GM12878 (cell line): ENCODE measurements at regions not wholly inside any gene's neighbourhood (a gene's known extent, or its start where the extent isn't known, plus 50 kb on each side); places are given as distances from the start of the nearest gene placed in this dataset.

Experiments
- ATAC-seq: fragments of 200-7000 bp; cut with Tn5 transposase; 3 replicates; pipeline ENCODE4 v1.9.1; 2020; ENCODE audit warnings: mild to moderate bottlenecking, moderate library complexity
- BruUV-seq: library from RNA; stranded (reverse); fragments of 400-500 nt; replicated peaks from 2 replicates; lab custom pipeline; 2021; lab: Mats Ljungman, UMichigan
- CTCF ChIA-PET: fragments of 300-600 bp; sonication (Branson Sonifier 250); formaldehyde crosslinking; extraction: SDS; loops from one replicate; lab custom pipeline; 2021; ENCODE audit warnings: inconsistent platforms; lab: Yijun Ruan, JAX
- POLR2A ChIA-PET: fragments of 350-600 bp; formaldehyde crosslinking; extraction: SDS; loops from one replicate; lab custom pipeline; 2021; ENCODE audit warnings: inconsistent platforms; lab: Charles Lee
- RAD21 ChIA-PET: fragments of 300-600 bp; sonication (Branson Sonifier 250); formaldehyde crosslinking; loops from one replicate; lab custom pipeline; 2023; ENCODE audit warnings: antibody characterized with exemption; ENCODE audit not compliant: unreplicated experiment; lab: Charles Lee
- SMC1A ChIA-PET: fragments of 300-600 bp; sonication (Branson Sonifier 250); formaldehyde crosslinking; loops from one replicate; lab custom pipeline; 2023; ENCODE audit not compliant: unreplicated experiment, uncharacterized antibody; lab: Charles Lee
- DNase-seq: peaks from one replicate; pipeline ENCODE4 v3.0.0-alpha.2; 2011; ENCODE audit warnings: low read depth, low spot score
- FAIRE-seq: peaks from 3 replicates; lab custom pipeline; 2011; peaks lifted over from hg19 to GRCh38; lab: Jason Lieb, UNC
- H2AFZ ChIP-seq: 2 replicates; pipeline ENCODE4 v1.6.0; 2011; ENCODE audit warnings: low read depth, low read length, control low read depth; ENCODE audit not compliant: control insufficient read depth
- H3K27ac ChIP-seq: 2 replicates; pipeline ENCODE4 v1.5.1; 2011; ENCODE audit warnings: control low read depth; ENCODE audit not compliant: control insufficient read depth, insufficient read depth
- H3K27me3 ChIP-seq, 2 experiments: replicated peaks in 1 of 2; 2 replicates each; pipeline versions ENCODE4 v1.6.0 to v1.6.1; 2011; ENCODE audit warnings: low read length in 1 of 2; ENCODE audit not compliant: control insufficient read depth in 2 of 2, insufficient read depth in 2 of 2
- H3K36me3 ChIP-seq, 2 experiments: 2 replicates each; pipeline ENCODE4 v1.5.1; 2011; ENCODE audit warnings: low read length in 1 of 2; ENCODE audit not compliant: control insufficient read depth in 2 of 2, insufficient read depth in 2 of 2
- H3K4me1 ChIP-seq: 2 replicates; pipeline ENCODE4 v1.6.1; 2011; ENCODE audit warnings: mild to moderate bottlenecking, low read length, moderate library complexity, mixed read lengths; ENCODE audit not compliant: control insufficient read depth, insufficient read depth
- H3K4me2 ChIP-seq: 2 replicates; pipeline ENCODE4 v1.6.0; 2011; ENCODE audit warnings: control low read depth; ENCODE audit not compliant: control insufficient read depth, insufficient read depth
- H3K4me3 ChIP-seq: fragments of 200-600 bp; sonication (generic); 2 replicates; pipeline ENCODE4 v1.5.1; 2016
- H3K79me2 ChIP-seq: 2 replicates; pipeline ENCODE4 v1.6.0; 2011; ENCODE audit warnings: low read length; ENCODE audit not compliant: control insufficient read depth, insufficient read depth
- H3K9ac ChIP-seq: 2 replicates; pipeline ENCODE4 v1.8.0; 2011; ENCODE audit warnings: low read length, control low read depth, mixed read lengths; ENCODE audit not compliant: control insufficient read depth, insufficient read depth
- H3K9me3 ChIP-seq: replicated peaks from 3 replicates; pipeline ENCODE4 v1.5.1; 2011; ENCODE audit warnings: mild to moderate bottlenecking, low read length; ENCODE audit not compliant: control insufficient read depth, insufficient read depth
- H4K20me1 ChIP-seq: 2 replicates; pipeline ENCODE4 v1.6.0; 2011; ENCODE audit not compliant: control insufficient read depth, insufficient read depth
- BRCA1 ChIP-seq: IDR thresholded peaks from 2 replicates; pipeline ENCODE4 v1.6.1; 2011; ENCODE audit warnings: low read depth, low read length, improper control_type of control experiment
- CTCF ChIP-seq, 3 experiments: IDR thresholded peaks in 2 of 3; conservative IDR thresholded peaks in 1 of 3; 2 replicates each; pipeline ENCODE4 v1.5.1; 2011; ENCODE audit warnings: low read depth in 3 of 3, low read length in 3 of 3, mild to moderate bottlenecking in 3 of 3, control low read depth in 2 of 3, moderate library complexity in 2 of 3, inconsistent platforms in 1 of 3, mixed read lengths in 1 of 3; ENCODE audit not compliant: control insufficient read depth in 2 of 3, insufficient read depth in 1 of 3; ENCODE audit errors: extremely low read depth in 1 of 3
- HCFC1 ChIP-seq: fragments of 150-350 bp; IDR thresholded peaks from 2 replicates; pipeline ENCODE4 v1.6.1; 2014; ENCODE audit warnings: low read length
- MYB ChIP-seq: fragments of 150-350 bp; IDR thresholded peaks from 2 replicates; pipeline ENCODE4 v1.6.1; 2014; ENCODE audit warnings: mild to moderate bottlenecking, low read depth, low read length, borderline replicate concordance
- NFXL1 ChIP-seq: fragments of 450-650 bp; IDR thresholded peaks from 2 replicates; pipeline ENCODE4 v1.6.1; 2017; ENCODE audit warnings: antibody characterized with exemption, mild to moderate bottlenecking, borderline replicate concordance
- REST ChIP-seq: IDR thresholded peaks from 2 replicates; pipeline ENCODE4 v1.6.1; 2012; ENCODE audit warnings: mild to moderate bottlenecking, low read depth, low read length
- STAT3 ChIP-seq: IDR thresholded peaks from 2 replicates; pipeline ENCODE4 v1.6.1; 2011; ENCODE audit warnings: low read depth, low read length, improper control_type of control experiment
- SUPT20H ChIP-seq: IDR thresholded peaks from 2 replicates; pipeline ENCODE4 v1.6.1; 2011; ENCODE audit warnings: low read depth, mild to moderate bottlenecking, low read length, moderate library complexity, borderline replicate concordance; ENCODE audit not compliant: control insufficient read depth
- ZNF24 ChIP-seq: fragments of 450-650 bp; IDR thresholded peaks from 2 replicates; pipeline ENCODE4 v1.6.1; 2017; ENCODE audit warnings: antibody characterized with exemption, mild to moderate bottlenecking
- ZNF622 ChIP-seq: fragments of 450-650 bp; IDR thresholded peaks from 2 replicates; pipeline ENCODE4 v1.6.1; 2017; ENCODE audit warnings: mild to moderate bottlenecking, inconsistent platforms
- WGBS: methylation state at CpG from one replicate; pipeline ENCODE4 v1.1.6; 2016; ENCODE audit warnings: low lambda C conversion rate; ENCODE audit not compliant: insufficient replicate concordance, insufficient coverage; ENCODE audit errors: missing lambda C conversion rate; 5-methylcytosine and 5-hydroxymethylcytosine counted together
- in situ Hi-C: fragments of 300-500 bp; cut with MboI; formaldehyde crosslinking; loops from 9 replicates; pipeline ENCODE4 v1.14.3; 2018; ENCODE audit warnings: mixed read lengths
- intact Hi-C: fragments of 100-400 bp; cut with micrococcal nuclease; formaldehyde crosslinking; loops from one replicate; pipeline ENCODE4 v1.14.2; 2022; ENCODE audit not compliant: unreplicated experiment
- TF ChIP-seq, protein P1 (sequence below): IDR thresholded peaks from 2 replicates; pipeline ENCODE4 v1.6.1; 2011; ENCODE audit warnings: borderline replicate concordance, low read depth, mild to moderate bottlenecking, moderate library complexity, low read length; ENCODE audit not compliant: insufficient read depth, poor library complexity, severe bottlenecking

GRCh38 chr1:229183588-229183987 is 87.3 kb upstream of the RAB4A start:
- no peaks in the 10 kb centered on the region for H3K36me3 ChIP-seq
- TF ChIP-seq NFXL1 (no peak), SUPT20H (no peak), MYB (no peak), HCFC1 (no peak)
- TF ChIP-seq, protein P1, sequence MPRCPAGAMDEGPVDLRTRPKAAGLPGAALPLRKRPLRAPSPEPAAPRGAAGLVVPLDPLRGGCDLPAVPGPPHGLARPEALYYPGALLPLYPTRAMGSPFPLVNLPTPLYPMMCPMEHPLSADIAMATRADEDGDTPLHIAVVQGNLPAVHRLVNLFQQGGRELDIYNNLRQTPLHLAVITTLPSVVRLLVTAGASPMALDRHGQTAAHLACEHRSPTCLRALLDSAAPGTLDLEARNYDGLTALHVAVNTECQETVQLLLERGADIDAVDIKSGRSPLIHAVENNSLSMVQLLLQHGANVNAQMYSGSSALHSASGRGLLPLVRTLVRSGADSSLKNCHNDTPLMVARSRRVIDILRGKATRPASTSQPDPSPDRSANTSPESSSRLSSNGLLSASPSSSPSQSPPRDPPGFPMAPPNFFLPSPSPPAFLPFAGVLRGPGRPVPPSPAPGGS, result peak; percentile 51
- POLR2A ChIA-PET, result no interaction called here
- H3K27me3 ChIP-seq, result no peaks in the 10 kb centered on the region; a peak in 1 of 4 replicates
- in situ Hi-C loops, result no loop called here
- CTCF ChIA-PET, result interaction anchor here (1.0 kb wide), 1 partner anchor 24 kb away, joined by 3 read pairs; no protein-coding TSS in a partner anchor
- peaks cover 9% of the 10 kb centered on the region for H3K4me1 ChIP-seq
- no peak overlapping the region for H3K9ac ChIP-seq
- no peak overlapping the region for H3K4me3 ChIP-seq
- no peak overlapping the region for H3K27ac ChIP-seq
- intact Hi-C loops, result no loop called here
- H3K79me2 ChIP-seq, result no peaks in the 10 kb centered on the region
- ATAC-seq (no peak), DNase-seq (no peak), FAIRE-seq (no peak)
- BruUV-seq, result no TSS peak
- no peak overlapping the region for H3K4me2 ChIP-seq
- RAD21 ChIA-PET, result no interaction called here
- SMC1A ChIA-PET, result interaction anchor here (1.2 kb wide), 1 partner anchor 10 kb away, joined by 4 read pairs; no protein-coding TSS in a partner anchor
- H3K9me3 ChIP-seq, result no peaks in the 10 kb centered on the region
- no peaks in the 10 kb centered on the region for H4K20me1 ChIP-seq
- 71% methylated on average over 4 of the region's 4 CpGs for WGBS
- H2AFZ ChIP-seq, result no peak overlapping the region

GRCh38 chr1:229184066-229184465 is 86.8 kb upstream of the RAB4A start:
- Histone ChIP-seq H3K79me2 (no peaks in the 10 kb centered on the region), H3K4me1 (peaks cover 9% of the 10 kb centered on the region), H2AFZ (no peak overlapping the region), H3K27ac (no peak overlapping the region), H3K9me3 (no peaks in the 10 kb centered on the region), H3K4me3 (no peak overlapping the region), H4K20me1 (no peaks in the 10 kb centered on the region), H3K27me3 (no peaks in the 10 kb centered on the region; a peak in 1 of 4 replicates), H3K9ac (no peak overlapping the region), H3K36me3 (no peaks in the 10 kb centered on the region), H3K4me2 (no peak overlapping the region)
- BruUV-seq, result no TSS peak
- 29% methylated on average over 4 of the region's 4 CpGs for WGBS
- no peak for ATAC-seq
- FAIRE-seq, result no peak
- intact Hi-C loops (no loop called here), in situ Hi-C loops (no loop called here)
- ChIA-PET RAD21 (no interaction called here), CTCF (interaction anchor here (1.0 to 1.6 kb wide), 2 partner anchors 23 to 44 kb away, joined by 3 to 4 read pairs; no protein-coding TSS in a partner anchor), POLR2A (no interaction called here), SMC1A (interaction anchor here (1.2 kb wide), 1 partner anchor 9 kb away, joined by 4 read pairs; no protein-coding TSS in a partner anchor)
- no peak for DNase-seq
- TF ChIP-seq STAT3 (no peak), CTCF (IDR thresholded peaks at IDR 0.05 in 2 of 3, conservative IDR thresholded peaks at IDR 0.05 in 1 of 3; ENCODE audit: control insufficient read depth in 2 of 3, extremely low read depth in 1 of 3, insufficient read depth in 1 of 3, low read depth in 3 of 3, low read length in 3 of 3) (no peak), ZNF24 (no peak), BRCA1 (no peak), ZNF622 (no peak), REST (no peak)
